SK-N-SH treated with all-trans-retinoic acid at 6 μM for 48 hours (cell line): ENCODE measurements at regions not wholly inside any gene's neighbourhood (a gene's known extent, or its start where the extent isn't known, plus 50 kb on each side); places are given as distances from the start of the nearest gene placed in this dataset.

ENCODE experiments used
- ATAC-seq: fragments of 200-7000 bp; cut with Tn5 transposase; 3 replicates; pipeline ENCODE4 v1.9.1; 2020; ENCODE audit warnings: mild to moderate bottlenecking, moderate library complexity
- ARNTL ChIP-seq: fragments of 450-650 bp; formaldehyde crosslinking; IDR thresholded peaks from 2 replicates; pipeline ENCODE4 v1.5.0; 2020; ENCODE audit warnings: low read depth, mild to moderate bottlenecking, moderate library complexity, borderline replicate concordance
- BACH2 ChIP-seq: fragments of 250-450 bp; sonication (Bioruptor Pico); IDR thresholded peaks from 2 replicates; pipeline ENCODE4 v1.9.0; 2021; ENCODE audit warnings: mild to moderate bottlenecking, borderline replicate concordance
- CREB5 ChIP-seq: fragments of 250-450 bp; sonication (Bioruptor Pico); IDR thresholded peaks from 2 replicates; pipeline ENCODE4 v1.5.1; 2020; ENCODE audit warnings: low read depth, mild to moderate bottlenecking, moderate library complexity
- CSRNP3 ChIP-seq: fragments of 250-450 bp; sonication (Bioruptor Pico); IDR thresholded peaks from 2 replicates; pipeline ENCODE4 v1.5.1; 2021; ENCODE audit warnings: mild to moderate bottlenecking, moderate library complexity
- ESRRG ChIP-seq: fragments of 250-450 bp; sonication (Bioruptor Pico); IDR thresholded peaks from 2 replicates; pipeline ENCODE4 v1.6.1; 2021; ENCODE audit warnings: mild to moderate bottlenecking
- GLIS3 ChIP-seq: fragments of 250-450 bp; sonication (Bioruptor Pico); IDR thresholded peaks from 2 replicates; pipeline ENCODE4 v1.5.0; 2020; ENCODE audit warnings: mild to moderate bottlenecking, moderate library complexity
- ISL1 ChIP-seq: fragments of 250-450 bp; sonication (Bioruptor Pico); IDR thresholded peaks from 2 replicates; pipeline ENCODE4 v2.1.2; 2022; ENCODE audit warnings: mild to moderate bottlenecking, moderate library complexity
- OSR1 ChIP-seq: fragments of 250-450 bp; sonication (Bioruptor Pico); IDR thresholded peaks from 2 replicates; pipeline ENCODE4 v1.8.0; 2022; ENCODE audit warnings: moderate library complexity, mild to moderate bottlenecking, inconsistent platforms
- POU6F1 ChIP-seq: fragments of 250-450 bp; sonication (Bioruptor Pico); IDR thresholded peaks from 2 replicates; pipeline ENCODE4 v1.8.0; 2021; ENCODE audit warnings: low read depth, mild to moderate bottlenecking, moderate library complexity, borderline replicate concordance
- PPARA ChIP-seq: fragments of 250-450 bp; sonication (Bioruptor Pico); IDR thresholded peaks from 2 replicates; pipeline ENCODE4 v1.5.0; 2020; ENCODE audit warnings: mild to moderate bottlenecking, borderline replicate concordance
- RARB ChIP-seq: fragments of 250-450 bp; sonication (Bioruptor Pico); IDR thresholded peaks from 2 replicates; pipeline ENCODE4 v1.8.0; 2021; ENCODE audit warnings: mild to moderate bottlenecking, moderate library complexity
- SNAI2 ChIP-seq: fragments of 250-450 bp; sonication (Bioruptor Pico); IDR thresholded peaks from 2 replicates; pipeline ENCODE4 v1.5.0; 2020; ENCODE audit warnings: mild to moderate bottlenecking, moderate library complexity
- TCF4 ChIP-seq: fragments of 250-450 bp; sonication (Bioruptor Pico); IDR thresholded peaks from 2 replicates; pipeline ENCODE4 v1.8.0; 2021; ENCODE audit warnings: mild to moderate bottlenecking, moderate library complexity, borderline replicate concordance
- TOX ChIP-seq: fragments of 250-450 bp; sonication (Bioruptor Pico); IDR thresholded peaks from 2 replicates; pipeline ENCODE4 v1.8.0; 2021; ENCODE audit warnings: mild to moderate bottlenecking, moderate library complexity, borderline replicate concordance
- ZC3H10 ChIP-seq: fragments of 250-450 bp; sonication (Bioruptor Pico); IDR thresholded peaks from 2 replicates; pipeline ENCODE4 v1.5.1; 2021; ENCODE audit warnings: mild to moderate bottlenecking, moderate library complexity
- ZFP3 ChIP-seq: fragments of 250-450 bp; sonication (Bioruptor Pico); IDR thresholded peaks from 2 replicates; pipeline ENCODE4 v1.5.0; 2020; ENCODE audit warnings: mild to moderate bottlenecking, moderate library complexity
- ZFP30 ChIP-seq: fragments of 450-650 bp; formaldehyde crosslinking; IDR thresholded peaks from 2 replicates; pipeline ENCODE4 v1.5.0; 2022; ENCODE audit warnings: mild to moderate bottlenecking, moderate library complexity
- ZNF565 ChIP-seq: fragments of 450-650 bp; formaldehyde crosslinking; conservative IDR thresholded peaks from 2 replicates; pipeline ENCODE4 v1.5.0; 2020; ENCODE audit warnings: low read depth, mild to moderate bottlenecking, moderate library complexity
- ZNF70 ChIP-seq: fragments of 450-650 bp; formaldehyde crosslinking; IDR thresholded peaks from 2 replicates; pipeline ENCODE4 v1.5.0; 2020; ENCODE audit warnings: mild to moderate bottlenecking, moderate library complexity
- ZNF8 ChIP-seq: fragments of 450-650 bp; formaldehyde crosslinking; IDR thresholded peaks from 2 replicates; pipeline ENCODE4 v1.5.0; 2020; ENCODE audit warnings: mild to moderate bottlenecking, moderate library complexity

- no peak for TF ChIP-seq ZNF565 (CRISPR knock-in tag)
- TF ChIP-seq GLIS3 (CRISPR knock-in tag): no peak
- no peak for TF ChIP-seq CREB5 (CRISPR knock-in tag)
- TF ChIP-seq CSRNP3: no peak
- no peak for TF ChIP-seq ZC3H10 (CRISPR knock-in tag)
- no peak for TF ChIP-seq ZNF8
- no peak for TF ChIP-seq ARNTL (CRISPR knock-in tag)
- no peak for TF ChIP-seq ZFP30
- no peak for TF ChIP-seq PPARA (CRISPR knock-in tag)
- TF ChIP-seq BACH2 (CRISPR knock-in tag): no peak
- TF ChIP-seq ZFP3: no peak
- ATAC-seq: no peak
Observed at GRCh38 chr3:135869439-135870105, 96.0 kb upstream of the PPP2R3A start.

GRCh38 chr3:135871311-135871710, 94.2 kb upstream of the PPP2R3A start:
- no peak for ATAC-seq
- TF ChIP-seq SNAI2 (CRISPR knock-in tag) (no peak), CREB5 (CRISPR knock-in tag) (no peak), OSR1 (CRISPR knock-in tag) (no peak), GLIS3 (CRISPR knock-in tag) (no peak), TOX (CRISPR knock-in tag) (no peak), ZNF70 (CRISPR knock-in tag) (no peak), ESRRG (CRISPR knock-in tag) (no peak), ZNF565 (CRISPR knock-in tag) (no peak)
- TF ChIP-seq, all 23 proteins: peak for 0

- ATAC-seq: no peak
- TF ChIP-seq TOX (CRISPR knock-in tag): no peak
- TF ChIP-seq SNAI2 (CRISPR knock-in tag): no peak
- TF ChIP-seq ZNF70 (CRISPR knock-in tag): no peak
- TF ChIP-seq GLIS3 (CRISPR knock-in tag): no peak
- TF ChIP-seq, all 23 proteins: peak for 0
Observed at GRCh38 chr3:135874035-135874434, 91.5 kb upstream of the PPP2R3A start.

GRCh38 chr3:135878501-135878900, 87.0 kb upstream of the PPP2R3A start:
- no peak for TF ChIP-seq CREB5 (CRISPR knock-in tag)
- TF ChIP-seq TOX (CRISPR knock-in tag): no peak
- TF ChIP-seq ZNF565 (CRISPR knock-in tag): no peak
- TF ChIP-seq ESRRG (CRISPR knock-in tag): no peak
- no peak for TF ChIP-seq POU6F1 (CRISPR knock-in tag)
- no peak for TF ChIP-seq RARB (CRISPR knock-in tag)
- TF ChIP-seq BACH2 (CRISPR knock-in tag): no peak
- no peak for TF ChIP-seq SNAI2 (CRISPR knock-in tag)
- TF ChIP-seq ISL1 (CRISPR knock-in tag): no peak
- no peak for TF ChIP-seq OSR1 (CRISPR knock-in tag)
- no peak for TF ChIP-seq CSRNP3
- no peak for TF ChIP-seq ZNF70 (CRISPR knock-in tag)
- TF ChIP-seq TCF4 (CRISPR knock-in tag): no peak
- ATAC-seq: no peak
